OCI-LY1 (cell line): ENCODE measurements at regions not wholly inside any gene's neighbourhood (a gene's known extent, or its start where the extent isn't known, plus 50 kb on each side); places are given as distances from the start of the nearest gene placed in this dataset.

Experiments
- CTCF ChIP-seq: fragments of 200-600 bp; sonication (generic), shearing (Covaris generic); IDR thresholded peaks from 2 replicates; pipeline ENCODE4 v1.5.1; 2017; ENCODE audit warnings: mild to moderate bottlenecking, antibody characterized with exemption, low read length, moderate library complexity, mixed read lengths
- EZH2 ChIP-seq: fragments of 200-600 bp; sonication (generic), shearing (Covaris generic); IDR thresholded peaks from 2 replicates; pipeline ENCODE4 v1.8.0; 2017; ENCODE audit warnings: borderline replicate concordance, mixed run types, mild to moderate bottlenecking, antibody characterized with exemption, low read length, moderate library complexity, mixed read lengths

GRCh38 chr2:236738030-236738429 is 168.4 kb downstream of the ACKR3 start:
- TF ChIP-seq CTCF (no peak), EZH2 (no peak)
